ENCODE measurements at regions not wholly inside any gene's neighbourhood (a gene's known extent, or its start where the extent isn't known, plus 50 kb on each side); places are given as distances from the start of the nearest gene placed in this dataset.
"Not testable (repeated sequence)": the region's sequence is repeated elsewhere in the genome, so short reads cannot be mapped to it uniquely, and the experiment has no call there.

DNA sequence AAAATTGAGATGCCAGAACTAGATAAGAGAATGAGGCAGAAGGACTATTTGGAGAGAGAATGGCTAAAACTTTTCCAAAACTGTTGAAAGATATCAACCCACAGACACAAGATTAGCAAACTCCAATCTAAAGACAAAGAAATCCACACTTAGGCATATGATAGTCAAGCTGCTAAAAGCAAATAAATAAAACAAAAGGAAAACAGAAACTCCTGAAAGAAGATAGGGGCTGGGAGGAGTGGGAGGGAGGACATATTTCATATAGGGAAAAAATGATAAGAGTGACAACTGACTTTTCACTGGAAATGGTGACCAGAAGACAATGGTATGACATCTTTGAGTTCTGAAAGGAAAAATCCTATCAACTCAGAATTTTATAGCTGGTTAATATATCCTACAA, 105.4 kb upstream of the ADO start:
- H2AFZ ChIP-seq (ENCODE audit: low read depth, low read length): no peak overlapping the region
- CTCF ChIA-PET: no interaction called here
- no peak overlapping the region for H3K4me2 ChIP-seq (ENCODE audit: insufficient read depth, low read length)
- FAIRE-seq: no peak
- no peaks in the 10 kb centered on the region for H3K79me2 ChIP-seq (ENCODE audit: control insufficient read depth, insufficient read depth, low read length)
- no peaks in the 10 kb centered on the region for H3K36me3 ChIP-seq (ENCODE audit: control insufficient read depth in 2 of 2, extremely low read depth in 1 of 2, insufficient read depth in 2 of 2, low read length in 2 of 2)
- no TSS peak for BruUV-seq (replicated peaks)
- no peaks in the 10 kb centered on the region for H3K4me1 ChIP-seq (ENCODE audit: control insufficient read depth, extremely low read depth, insufficient read depth, low read length)
- H3K9me1 ChIP-seq (replicated peaks; ENCODE audit: control insufficient read depth, extremely low read depth, insufficient read depth, low read length): no peaks in the 10 kb centered on the region
- no peak overlapping the region for H3K27ac ChIP-seq (ENCODE audit: insufficient read depth, low read depth, low read length)
- H3K4me3 ChIP-seq (replicated peaks in 1 of 3; ENCODE audit: insufficient read depth in 1 of 3, low read depth in 1 of 3, low read length in 3 of 3): no peak overlapping the region
- dilution Hi-C loops (cut with MboI; ENCODE audit: extremely low pct_ligation_motif_present, low sequenced_read_pairs): no loop called here
- intact Hi-C loops (cut with micrococcal nuclease): no loop called here
- no peak overlapping the region for H3K9ac ChIP-seq (replicated peaks; ENCODE audit: extremely low read depth, insufficient read depth, low read length)
- DNase-seq (ENCODE audit: low read depth, low spot score): no peak
- no peaks in the 10 kb centered on the region for H3K9me3 ChIP-seq (replicated peaks; ENCODE audit: control insufficient read depth, insufficient read depth, low read length)
- POLR2A ChIA-PET: no interaction called here
- H3K27me3 ChIP-seq (ENCODE audit: control insufficient read depth in 2 of 2, insufficient read depth in 2 of 2, low read length in 2 of 2): no peaks in the 10 kb centered on the region
- H4K20me1 ChIP-seq (replicated peaks; ENCODE audit: control insufficient read depth, extremely low read depth, insufficient read depth, low read length): no peaks in the 10 kb centered on the region
- TF ChIP-seq POLR2AphosphoS5 (IDR thresholded peaks at IDR 0.05; ENCODE audit: insufficient read depth, low read depth, low read length) (no peak), GATA2 (IDR thresholded peaks at IDR 0.05; ENCODE audit: insufficient read depth, insufficient read length, low read depth, low read length) (no peak), POLR2A (IDR thresholded peaks at IDR 0.05; ENCODE audit: low read depth, low read length) (no peak), EZH2 (IDR thresholded peaks at IDR 0.05; ENCODE audit: borderline replicate concordance, low read depth, low read length, severe bottlenecking) (no peak), JUN (IDR thresholded peaks at IDR 0.05; ENCODE audit: borderline replicate concordance, insufficient read depth, insufficient read length, low read depth) (no peak), MYC (IDR thresholded peaks at IDR 0.05; ENCODE audit: low read depth, low read length) (no peak), FOS (IDR thresholded peaks at IDR 0.05; ENCODE audit: borderline replicate concordance, insufficient read depth, low read length) (no peak)
- TF ChIP-seq, protein P1, sequence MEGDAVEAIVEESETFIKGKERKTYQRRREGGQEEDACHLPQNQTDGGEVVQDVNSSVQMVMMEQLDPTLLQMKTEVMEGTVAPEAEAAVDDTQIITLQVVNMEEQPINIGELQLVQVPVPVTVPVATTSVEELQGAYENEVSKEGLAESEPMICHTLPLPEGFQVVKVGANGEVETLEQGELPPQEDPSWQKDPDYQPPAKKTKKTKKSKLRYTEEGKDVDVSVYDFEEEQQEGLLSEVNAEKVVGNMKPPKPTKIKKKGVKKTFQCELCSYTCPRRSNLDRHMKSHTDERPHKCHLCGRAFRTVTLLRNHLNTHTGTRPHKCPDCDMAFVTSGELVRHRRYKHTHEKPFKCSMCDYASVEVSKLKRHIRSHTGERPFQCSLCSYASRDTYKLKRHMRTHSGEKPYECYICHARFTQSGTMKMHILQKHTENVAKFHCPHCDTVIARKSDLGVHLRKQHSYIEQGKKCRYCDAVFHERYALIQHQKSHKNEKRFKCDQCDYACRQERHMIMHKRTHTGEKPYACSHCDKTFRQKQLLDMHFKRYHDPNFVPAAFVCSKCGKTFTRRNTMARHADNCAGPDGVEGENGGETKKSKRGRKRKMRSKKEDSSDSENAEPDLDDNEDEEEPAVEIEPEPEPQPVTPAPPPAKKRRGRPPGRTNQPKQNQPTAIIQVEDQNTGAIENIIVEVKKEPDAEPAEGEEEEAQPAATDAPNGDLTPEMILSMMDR (IDR thresholded peaks at IDR 0.05; ENCODE audit: extremely low read depth in 1 of 2, insufficient read depth in 1 of 2, low read depth in 1 of 2, low read length in 2 of 2): no peak
- TF ChIP-seq, protein P2, sequence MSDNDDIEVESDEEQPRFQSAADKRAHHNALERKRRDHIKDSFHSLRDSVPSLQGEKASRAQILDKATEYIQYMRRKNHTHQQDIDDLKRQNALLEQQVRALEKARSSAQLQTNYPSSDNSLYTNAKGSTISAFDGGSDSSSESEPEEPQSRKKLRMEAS (IDR thresholded peaks at IDR 0.05; ENCODE audit: insufficient read depth, insufficient read length): no peak

DNA sequence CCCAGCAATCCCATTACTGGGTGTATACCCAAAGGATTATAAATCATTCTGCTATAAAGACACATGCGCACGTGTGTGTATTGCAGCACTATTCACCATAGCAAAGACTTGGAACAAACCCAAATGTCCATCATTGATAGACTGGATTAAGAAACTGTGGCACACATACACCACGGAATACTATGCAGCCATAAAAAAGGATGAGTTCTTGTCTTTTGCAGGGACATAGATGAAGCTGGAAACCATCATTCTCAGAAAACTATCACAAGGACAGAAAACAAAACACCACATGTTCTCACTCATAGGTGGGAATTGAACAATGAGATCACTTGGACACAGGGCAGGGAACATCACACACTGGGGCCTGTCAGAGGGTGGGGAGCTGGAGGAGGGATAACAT, 100.4 kb upstream of the ADO start:
- BruUV-seq (replicated peaks); dilution Hi-C loops (cut with MboI; ENCODE audit: extremely low pct_ligation_motif_present, low sequenced_read_pairs): not testable (repeated sequence)

More for the DNA sequence above, 100.4 kb upstream of the ADO start:
- H3K27ac ChIP-seq (ENCODE audit: insufficient read depth, low read depth, low read length); H4K20me1 ChIP-seq (replicated peaks; ENCODE audit: control insufficient read depth, extremely low read depth, insufficient read depth, low read length); H3K27me3 ChIP-seq (ENCODE audit: control insufficient read depth in 2 of 2, insufficient read depth in 2 of 2, low read length in 2 of 2); H3K4me1 ChIP-seq (ENCODE audit: control insufficient read depth, extremely low read depth, insufficient read depth, low read length); POLR2A ChIA-PET; H2AFZ ChIP-seq (ENCODE audit: low read depth, low read length); H3K36me3 ChIP-seq (ENCODE audit: control insufficient read depth in 2 of 2, extremely low read depth in 1 of 2, insufficient read depth in 2 of 2, low read length in 2 of 2); H3K4me2 ChIP-seq (ENCODE audit: insufficient read depth, low read length); H3K4me3 ChIP-seq (replicated peaks in 1 of 3; ENCODE audit: insufficient read depth in 1 of 3, low read depth in 1 of 3, low read length in 3 of 3); H3K9me1 ChIP-seq (replicated peaks; ENCODE audit: control insufficient read depth, extremely low read depth, insufficient read depth, low read length); H3K79me2 ChIP-seq (ENCODE audit: control insufficient read depth, insufficient read depth, low read length); H3K9ac ChIP-seq (replicated peaks; ENCODE audit: extremely low read depth, insufficient read depth, low read length); H3K9me3 ChIP-seq (replicated peaks; ENCODE audit: control insufficient read depth, insufficient read depth, low read length); DNase-seq (ENCODE audit: low read depth, low spot score); FAIRE-seq; intact Hi-C loops (cut with micrococcal nuclease): not testable (repeated sequence)
- CTCF ChIA-PET: interaction anchor here (1.5 kb wide), 1 partner anchor 10 kb away, joined by 4 read pairs; no protein-coding TSS in a partner anchor
